ENCODE measurements at regions not wholly inside any gene's neighbourhood (a gene's known extent, or its start where the extent isn't known, plus 50 kb on each side); places are given as distances from the start of the nearest gene placed in this dataset.

DNA sequence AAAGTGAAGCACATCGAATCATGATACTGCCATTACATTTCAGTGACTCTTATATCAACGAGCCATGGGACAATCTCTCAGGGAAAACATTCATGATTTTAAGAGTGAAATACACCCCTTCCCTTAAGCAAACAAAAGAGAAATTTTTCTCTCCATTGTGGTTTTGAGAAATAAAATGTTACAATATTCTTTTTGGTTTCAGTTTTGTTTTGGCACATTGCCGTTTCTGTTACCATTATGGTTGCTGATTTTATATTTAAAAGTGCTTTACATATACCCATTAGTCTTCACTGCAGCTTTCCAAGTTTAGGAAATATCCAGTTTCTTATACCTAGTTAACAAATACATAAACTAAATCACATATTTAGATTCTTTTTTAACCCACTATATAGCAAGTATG is 126.8 kb upstream of the SEM1 start:
- H3K4me3 ChIP-seq (ENCODE audit: control insufficient read depth, low read depth, low read length): no peak overlapping the region
- no peak for DNase-seq (ENCODE audit: low read depth)
- TF ChIP-seq, protein P1, sequence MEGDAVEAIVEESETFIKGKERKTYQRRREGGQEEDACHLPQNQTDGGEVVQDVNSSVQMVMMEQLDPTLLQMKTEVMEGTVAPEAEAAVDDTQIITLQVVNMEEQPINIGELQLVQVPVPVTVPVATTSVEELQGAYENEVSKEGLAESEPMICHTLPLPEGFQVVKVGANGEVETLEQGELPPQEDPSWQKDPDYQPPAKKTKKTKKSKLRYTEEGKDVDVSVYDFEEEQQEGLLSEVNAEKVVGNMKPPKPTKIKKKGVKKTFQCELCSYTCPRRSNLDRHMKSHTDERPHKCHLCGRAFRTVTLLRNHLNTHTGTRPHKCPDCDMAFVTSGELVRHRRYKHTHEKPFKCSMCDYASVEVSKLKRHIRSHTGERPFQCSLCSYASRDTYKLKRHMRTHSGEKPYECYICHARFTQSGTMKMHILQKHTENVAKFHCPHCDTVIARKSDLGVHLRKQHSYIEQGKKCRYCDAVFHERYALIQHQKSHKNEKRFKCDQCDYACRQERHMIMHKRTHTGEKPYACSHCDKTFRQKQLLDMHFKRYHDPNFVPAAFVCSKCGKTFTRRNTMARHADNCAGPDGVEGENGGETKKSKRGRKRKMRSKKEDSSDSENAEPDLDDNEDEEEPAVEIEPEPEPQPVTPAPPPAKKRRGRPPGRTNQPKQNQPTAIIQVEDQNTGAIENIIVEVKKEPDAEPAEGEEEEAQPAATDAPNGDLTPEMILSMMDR (conservative IDR thresholded peaks at IDR 0.05; ENCODE audit: control insufficient read depth, insufficient read depth, low read depth, low read length): no peak

DNA sequence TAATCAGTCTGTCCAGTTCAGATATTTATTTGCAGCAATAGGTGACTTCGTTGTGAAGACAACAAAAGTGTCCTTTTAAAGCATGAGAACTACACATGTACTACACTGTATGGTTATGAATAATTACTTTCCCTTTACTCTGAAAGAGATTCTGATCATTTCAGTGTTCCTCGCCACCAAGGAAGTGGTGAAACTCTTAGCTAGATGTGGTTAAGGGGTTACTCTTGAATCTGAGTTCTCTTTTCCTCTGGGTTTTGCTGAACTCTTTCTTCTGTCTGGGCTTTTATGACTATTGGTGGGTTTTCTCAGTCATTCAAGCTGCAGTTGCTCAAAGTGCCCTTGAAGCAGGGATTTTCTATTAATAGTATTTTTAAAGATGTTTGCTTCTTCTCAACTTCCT is 127.9 kb upstream of the SEM1 start:
- no peak for DNase-seq (ENCODE audit: low read depth)
- no peak overlapping the region for H3K4me3 ChIP-seq (ENCODE audit: control insufficient read depth, low read depth, low read length)

DNA sequence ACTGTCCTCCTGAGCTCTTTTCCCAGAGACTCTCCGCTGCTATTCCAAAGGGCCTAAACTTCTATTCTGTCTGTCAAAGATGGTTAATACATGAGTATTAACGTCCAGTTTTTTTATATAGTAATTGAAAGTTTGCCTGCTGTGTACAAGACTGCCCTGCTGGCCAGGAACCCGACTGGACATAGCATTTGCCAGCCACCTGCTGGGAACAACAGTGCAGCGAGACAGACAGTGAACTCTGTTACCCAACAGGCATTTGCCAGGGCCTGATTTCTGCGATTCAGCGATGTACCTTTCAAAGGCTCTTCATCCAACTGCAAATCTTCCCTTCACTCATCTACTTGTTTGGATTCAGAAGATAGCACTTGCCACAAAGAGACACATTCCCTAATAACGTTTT is 128.8 kb upstream of the SEM1 start:
- no peak overlapping the region for H3K4me3 ChIP-seq (ENCODE audit: control insufficient read depth, low read depth, low read length)
- no peak for DNase-seq (ENCODE audit: low read depth)
- TF ChIP-seq, protein P1 (conservative IDR thresholded peaks at IDR 0.05; ENCODE audit: control insufficient read depth, insufficient read depth, low read depth, low read length): no peak

More for the DNA sequence above, 127.9 kb upstream of the SEM1 start:
- TF ChIP-seq, protein P1 (conservative IDR thresholded peaks at IDR 0.05; ENCODE audit: control insufficient read depth, insufficient read depth, low read depth, low read length): no peak

DNA sequence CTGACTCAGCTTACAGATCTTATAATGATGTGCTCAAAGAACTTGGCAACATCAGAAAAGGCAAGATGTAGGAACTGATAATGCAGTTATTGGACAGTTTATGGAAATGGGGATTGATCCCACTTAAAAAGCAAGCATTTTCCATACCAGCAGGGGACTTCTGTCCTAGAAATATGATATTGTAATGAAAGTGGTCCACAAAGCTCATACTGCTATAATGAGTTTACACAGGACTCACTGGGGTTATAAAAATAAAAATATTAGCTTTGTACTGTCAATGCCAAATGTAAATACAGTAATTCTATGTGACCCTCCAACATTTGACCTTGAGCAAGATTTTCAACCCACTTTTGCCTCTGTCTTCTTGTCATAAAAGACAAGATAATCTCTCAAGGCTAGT is 145.5 kb upstream of the SEM1 start:
- TF ChIP-seq, protein P1 (conservative IDR thresholded peaks at IDR 0.05; ENCODE audit: control insufficient read depth, insufficient read depth, low read depth, low read length): no peak
- no peak for DNase-seq (ENCODE audit: low read depth)
- no peak overlapping the region for H3K4me3 ChIP-seq (ENCODE audit: control insufficient read depth, low read depth, low read length)

DNA sequence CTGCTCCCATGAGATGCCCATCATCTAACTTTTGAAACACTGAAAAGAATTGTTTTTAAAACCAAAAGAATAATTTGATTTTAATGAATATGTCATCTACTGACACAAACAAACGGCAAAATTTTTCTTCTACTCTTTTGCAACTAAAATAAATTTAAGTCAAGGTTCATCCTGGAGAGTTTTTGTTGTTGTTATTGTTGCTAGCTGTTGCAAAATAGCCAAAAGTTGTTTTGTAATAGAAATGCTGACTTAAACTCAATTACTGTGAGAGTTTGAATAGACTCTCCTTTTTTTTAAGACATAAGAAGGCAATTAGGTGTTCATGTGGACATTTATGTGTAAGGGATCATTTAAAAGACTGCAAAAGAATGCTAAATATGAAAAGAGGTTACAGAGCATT is 146.0 kb upstream of the SEM1 start:
- TF ChIP-seq, protein P1 (conservative IDR thresholded peaks at IDR 0.05; ENCODE audit: control insufficient read depth, insufficient read depth, low read depth, low read length): no peak
- no peak overlapping the region for H3K4me3 ChIP-seq (ENCODE audit: control insufficient read depth, low read depth, low read length)
- DNase-seq (ENCODE audit: low read depth): no peak

DNA sequence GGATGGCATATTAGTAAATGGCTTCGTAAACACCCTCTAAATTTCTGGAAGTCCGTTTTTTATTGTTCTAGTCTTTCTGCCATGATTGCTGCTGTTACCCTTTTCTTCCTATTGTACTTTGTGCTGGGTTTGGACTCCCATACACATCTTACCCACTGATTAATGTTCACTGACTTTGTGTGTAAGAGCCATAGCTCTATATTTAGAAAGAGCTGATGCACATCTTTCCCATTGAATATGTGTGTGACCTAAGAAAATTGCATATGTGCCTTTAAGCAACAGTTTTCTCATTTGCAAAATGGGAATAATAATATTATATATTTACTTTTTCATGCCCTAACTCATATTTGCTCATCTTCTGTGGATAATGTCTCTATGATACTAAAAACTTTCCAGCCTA is 135.8 kb upstream of the DLX6 start:
- TF ChIP-seq, protein P1 (conservative IDR thresholded peaks at IDR 0.05; ENCODE audit: control insufficient read depth, insufficient read depth, low read depth, low read length): no peak
- no peak overlapping the region for H3K4me3 ChIP-seq (ENCODE audit: control insufficient read depth, low read depth, low read length)
- DNase-seq (ENCODE audit: low read depth): no peak

DNA sequence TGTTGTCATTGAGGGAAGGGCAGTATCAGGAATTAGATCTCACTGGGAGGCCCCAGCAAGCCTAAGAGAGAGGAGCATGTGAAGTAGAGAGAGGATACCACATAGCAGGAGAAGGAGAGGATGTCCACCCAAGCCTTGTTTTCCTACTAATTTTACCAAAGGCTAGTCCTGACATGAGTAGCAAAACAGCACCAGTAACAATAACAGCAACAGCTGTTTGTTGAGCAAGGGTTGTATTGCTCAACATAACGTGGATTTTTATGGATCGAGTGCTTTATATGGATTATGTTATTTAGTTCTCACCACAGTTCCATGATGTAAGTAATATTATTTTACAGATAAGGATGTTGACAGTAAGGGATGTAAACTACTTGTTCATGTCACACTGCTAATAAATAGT is 135.2 kb upstream of the DLX6 start:
- H3K4me3 ChIP-seq (ENCODE audit: control insufficient read depth, low read depth, low read length): no peak overlapping the region
- TF ChIP-seq, protein P1 (conservative IDR thresholded peaks at IDR 0.05; ENCODE audit: control insufficient read depth, insufficient read depth, low read depth, low read length): no peak
- DNase-seq (ENCODE audit: low read depth): no peak
